Activated CD4-positive, alpha-beta T cell treated with anti-CD3 and anti-CD28 coated beads for 36 hours (primary cell): ENCODE measurements at regions not wholly inside any gene's neighbourhood (a gene's known extent, or its start where the extent isn't known, plus 50 kb on each side); places are given as distances from the start of the nearest gene placed in this dataset.

Experiments used
- ATAC-seq: fragments of 200-7000 bp; cut with Tn5 transposase; one replicate; pipeline ENCODE4 v1.10.0; 2021; ENCODE audit warnings: mild to moderate bottlenecking, moderate library complexity
- CTCF ChIA-PET: fragments of 350-600 bp; sonication (Branson Sonifier 250); formaldehyde crosslinking; loops from one replicate; lab custom pipeline; 2021; ENCODE audit warnings: antibody characterized with exemption; lab: Charles Lee
- POLR2A ChIA-PET: fragments of 350-600 bp; sonication (Branson Sonifier 250); formaldehyde crosslinking; loops from one replicate; lab custom pipeline; 2021; ENCODE audit warnings: antibody characterized with exemption, inconsistent platforms; lab: Charles Lee
- DNase-seq: peaks from one replicate; pipeline ENCODE4 v3.0.0-alpha.2; 2020
- H3K27ac Mint-ChIP-seq: one replicate; pipeline ENCODE4 v1.8.0; 2021; ENCODE audit warnings: mixed read lengths
- H3K27me3 Mint-ChIP-seq: one replicate; pipeline ENCODE4 v1.8.0; 2021; ENCODE audit warnings: mixed read lengths
- H3K36me3 Mint-ChIP-seq: one replicate; pipeline ENCODE4 v1.8.0; 2021; ENCODE audit warnings: low read depth, mixed read lengths
- H3K4me1 Mint-ChIP-seq: one replicate; pipeline ENCODE4 v1.8.0; 2021; ENCODE audit warnings: mixed read lengths
- H3K4me3 Mint-ChIP-seq: one replicate; pipeline ENCODE4 v1.8.0; 2021; ENCODE audit warnings: mild to moderate bottlenecking, moderate library complexity, mixed read lengths
- H3K9me3 Mint-ChIP-seq: one replicate; pipeline ENCODE4 v1.8.0; 2021; ENCODE audit warnings: low read depth, mixed read lengths
- intact Hi-C, 2 experiments: fragments of 100-400 bp; cut with DNase I in 1 of 2; cut with micrococcal nuclease in 1 of 2; formaldehyde crosslinking; loops; one replicate each; pipeline versions ENCODE4 v1.14.2 to v1.15.1; 2022 to 2024; cut with DNase I, micrococcal nuclease

GRCh38 chr5:138702166-138703077 lies 50.8 kb upstream of the CTNNA1 start:
- Mint-ChIP-seq H3K4me3 (no peak overlapping the region), H3K9me3 (no peaks in the 10 kb centered on the region), H3K4me1 (no peaks in the 10 kb centered on the region), H3K27me3 (peaks cover 33% of the 10 kb centered on the region), H3K27ac (no peak overlapping the region), H3K36me3 (no peaks in the 10 kb centered on the region)
- DNase-seq: no peak
- POLR2A ChIA-PET: no interaction called here
- intact Hi-C loops: no loop called here
- ATAC-seq: no peak
- CTCF ChIA-PET: interaction anchor here (0.6 to 1.6 kb wide), 4 partner anchors 11 to 494 kb away, joined by 3 to 7 read pairs (median 3); no protein-coding TSS in a partner anchor

- DNase-seq (no peak), ATAC-seq (no peak)
- POLR2A ChIA-PET: no interaction called here
- intact Hi-C loops: no loop called here
- Mint-ChIP-seq H3K36me3 (no peaks in the 10 kb centered on the region), H3K9me3 (no peaks in the 10 kb centered on the region), H3K4me1 (no peaks in the 10 kb centered on the region), H3K27ac (no peak overlapping the region), H3K4me3 (no peak overlapping the region), H3K27me3 (peaks cover 32% of the 10 kb centered on the region)
- CTCF ChIA-PET: interaction anchor here (0.6 to 0.8 kb wide), 2 partner anchors 88 to 380 kb away, joined by 3 to 4 read pairs; no protein-coding TSS in a partner anchor
Observed at GRCh38 chr5:138701678-138702077, 51.5 kb upstream of the CTNNA1 start.

- Mint-ChIP-seq H3K9me3 (no peaks in the 10 kb centered on the region), H3K36me3 (no peaks in the 10 kb centered on the region), H3K4me3 (no peak overlapping the region), H3K4me1 (no peaks in the 10 kb centered on the region), H3K27ac (no peak overlapping the region), H3K27me3 (peaks cover 27% of the 10 kb centered on the region)
- ATAC-seq (no peak), DNase-seq (no peak)
- intact Hi-C loops: no loop called here
- CTCF ChIA-PET: interaction anchor here (0.6 to 0.8 kb wide), 2 partner anchors 89 to 381 kb away, joined by 3 to 4 read pairs; no protein-coding TSS in a partner anchor
- POLR2A ChIA-PET: no interaction called here
Observed at GRCh38 chr5:138700581-138701362, 52.5 kb upstream of the CTNNA1 start.

- Mint-ChIP-seq H3K36me3 (no peaks in the 10 kb centered on the region), H3K4me3 (no peak overlapping the region), H3K27me3 (peaks cover 28% of the 10 kb centered on the region), H3K9me3 (no peaks in the 10 kb centered on the region), H3K4me1 (no peaks in the 10 kb centered on the region), H3K27ac (no peak overlapping the region)
- CTCF ChIA-PET: no interaction called here
- DNase-seq (no peak), ATAC-seq (no peak)
- POLR2A ChIA-PET: no interaction called here
- intact Hi-C loops: no loop called here
Observed at GRCh38 chr5:138699482-138699881, 53.7 kb upstream of the CTNNA1 start.

GRCh38 chr5:138698713-138699112 lies 54.5 kb upstream of the CTNNA1 start:
- ChIA-PET CTCF (no interaction called here), POLR2A (no interaction called here)
- peaks cover 34% of the 10 kb centered on the region for H3K27me3 Mint-ChIP-seq

GRCh38 chr5:138697720-138698360 lies 55.4 kb upstream of the CTNNA1 start:
- no peak for DNase-seq
- Mint-ChIP-seq H3K9me3 (no peaks in the 10 kb centered on the region), H3K4me1 (no peaks in the 10 kb centered on the region), H3K36me3 (no peaks in the 10 kb centered on the region), H3K27me3 (peaks cover 30% of the 10 kb centered on the region), H3K27ac (no peak overlapping the region), H3K4me3 (no peak overlapping the region)
- CTCF ChIA-PET: interaction anchor here (0.5 to 0.6 kb wide), 2 partner anchors 114 to 364 kb away, joined by 3 read pairs; no protein-coding TSS in a partner anchor
- POLR2A ChIA-PET: no interaction called here
- intact Hi-C loops: no loop called here
- no peak for ATAC-seq

More at GRCh38 chr5:138698713-138699112, 54.5 kb upstream of the CTNNA1 start:
- Mint-ChIP-seq H3K9me3 (no peaks in the 10 kb centered on the region), H3K4me3 (no peak overlapping the region), H3K36me3 (no peaks in the 10 kb centered on the region), H3K27ac (no peak overlapping the region), H3K4me1 (no peaks in the 10 kb centered on the region)
- intact Hi-C loops: no loop called here
- DNase-seq: no peak
- ATAC-seq: no peak

GRCh38 chr5:138696501-138696900 lies 56.7 kb upstream of the CTNNA1 start:
- DNase-seq (no peak), ATAC-seq (no peak)
- Mint-ChIP-seq H3K27ac (no peak overlapping the region), H3K9me3 (peaks cover 3% of the 10 kb centered on the region), H3K4me3 (no peak overlapping the region), H3K4me1 (peaks cover 4% of the 10 kb centered on the region), H3K27me3 (peaks cover 29% of the 10 kb centered on the region), H3K36me3 (no peaks in the 10 kb centered on the region)
- ChIA-PET POLR2A (no interaction called here), CTCF (interaction anchor here (0.6 kb wide), 1 partner anchor 111 kb away, joined by 3 read pairs; no protein-coding TSS in a partner anchor)
- intact Hi-C loops: no loop called here

- ATAC-seq (no peak), DNase-seq (no peak)
- Mint-ChIP-seq H3K27me3 (peaks cover 25% of the 10 kb centered on the region), H3K9me3 (peaks cover 3% of the 10 kb centered on the region), H3K27ac (no peak overlapping the region), H3K4me3 (no peak overlapping the region), H3K4me1 (peaks cover 4% of the 10 kb centered on the region), H3K36me3 (no peaks in the 10 kb centered on the region)
- intact Hi-C loops: no loop called here
- ChIA-PET POLR2A (no interaction called here), CTCF (no interaction called here)
Observed at GRCh38 chr5:138695781-138696180, 57.4 kb upstream of the CTNNA1 start.

GRCh38 chr5:138694146-138694545 lies 59.1 kb upstream of the CTNNA1 start:
- Mint-ChIP-seq H3K27me3 (peaks cover 24% of the 10 kb centered on the region), H3K27ac (no peak overlapping the region), H3K4me3 (no peak overlapping the region), H3K9me3 (peaks cover 3% of the 10 kb centered on the region), H3K4me1 (peaks cover 4% of the 10 kb centered on the region), H3K36me3 (peaks cover 2% of the 10 kb centered on the region)
- intact Hi-C loops: no loop called here
- no peak for DNase-seq
- CTCF ChIA-PET: interaction anchor here (0.6 kb wide), 1 partner anchor 898 kb away, joined by 3 read pairs; no protein-coding TSS in a partner anchor
- ATAC-seq: no peak
- POLR2A ChIA-PET: no interaction called here

GRCh38 chr5:138692370-138692769 lies 60.9 kb upstream of the CTNNA1 start:
- peaks cover 31% of the 10 kb centered on the region for H3K27me3 Mint-ChIP-seq
- H3K27ac Mint-ChIP-seq: no peak overlapping the region
- POLR2A ChIA-PET: no interaction called here
- no peak overlapping the region for H3K4me3 Mint-ChIP-seq
- H3K9me3 Mint-ChIP-seq: peaks cover 3% of the 10 kb centered on the region
- intact Hi-C loops: no loop called here
- peaks cover 2% of the 10 kb centered on the region for H3K36me3 Mint-ChIP-seq
- ATAC-seq: no peak
- DNase-seq: no peak
- CTCF ChIA-PET: no interaction called here
- peaks cover 4% of the 10 kb centered on the region for H3K4me1 Mint-ChIP-seq

- H3K4me1 Mint-ChIP-seq: peaks cover under 1% of the 10 kb centered on the region
- CTCF ChIA-PET: no interaction called here
- H3K27ac Mint-ChIP-seq: no peak overlapping the region
- H3K36me3 Mint-ChIP-seq: peaks cover 2% of the 10 kb centered on the region
- H3K27me3 Mint-ChIP-seq: peaks cover 47% of the 10 kb centered on the region
- DNase-seq: no peak
- POLR2A ChIA-PET: no interaction called here
- intact Hi-C loops: no loop called here
- H3K9me3 Mint-ChIP-seq: peaks cover 2% of the 10 kb centered on the region
- no peak for ATAC-seq
- H3K4me3 Mint-ChIP-seq: no peak overlapping the region
Observed at GRCh38 chr5:138686668-138687067, 66.6 kb upstream of the CTNNA1 start.
